Ovary (tissue), 3 donors: ENCODE measurements at regions not wholly inside any gene's neighbourhood (a gene's known extent, or its start where the extent isn't known, plus 50 kb on each side); places are given as distances from the start of the nearest gene placed in this dataset.

Source experiments
- EP300 ChIP-seq: sonication (generic); formaldehyde crosslinking; IDR thresholded peaks from one replicate; pipeline ENCODE4 v1.6.1; 2017; ENCODE audit warnings: antibody characterized with exemption
- POLR2A ChIP-seq: fragments of 450-650 bp; IDR thresholded peaks from one replicate; pipeline ENCODE4 v1.6.1; 2017; ENCODE audit warnings: antibody characterized with exemption, mild to moderate bottlenecking, moderate library complexity
- TF ChIP-seq, protein P1 (sequence below), 3 donors: fragments of 450-650 bp in 2 of 3; fragments of 200-600 bp in 1 of 3; IDR thresholded peaks; one replicate each; pipeline versions ENCODE4 v1.5.1 to v1.8.0; 2016 to 2022; ENCODE audit warnings: antibody characterized with exemption in 3 of 3, mild to moderate bottlenecking in 1 of 3
- donor health status: DM: no; HTN: no; CAD: no.

DNA sequence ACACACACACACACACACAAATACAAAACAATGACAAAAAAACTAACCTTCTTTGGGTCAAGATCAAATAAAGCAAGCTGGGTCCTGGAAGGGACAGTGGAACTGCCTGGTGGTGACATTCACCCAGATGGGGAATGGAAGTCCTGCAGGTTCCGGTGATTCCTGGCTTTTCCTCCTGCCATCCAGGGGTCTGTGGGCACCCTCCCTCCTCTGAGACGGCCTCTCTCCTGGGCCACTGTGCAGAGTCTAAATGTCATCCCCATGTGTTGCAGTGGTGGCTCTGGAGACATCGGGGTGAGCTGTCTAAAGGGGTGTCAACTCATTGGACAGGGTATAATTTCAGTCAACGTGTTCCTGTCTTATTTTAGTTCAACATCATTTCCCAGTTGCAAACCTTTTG is 248.2 kb downstream of the ZNF536 start:
- TF ChIP-seq, protein P1, sequence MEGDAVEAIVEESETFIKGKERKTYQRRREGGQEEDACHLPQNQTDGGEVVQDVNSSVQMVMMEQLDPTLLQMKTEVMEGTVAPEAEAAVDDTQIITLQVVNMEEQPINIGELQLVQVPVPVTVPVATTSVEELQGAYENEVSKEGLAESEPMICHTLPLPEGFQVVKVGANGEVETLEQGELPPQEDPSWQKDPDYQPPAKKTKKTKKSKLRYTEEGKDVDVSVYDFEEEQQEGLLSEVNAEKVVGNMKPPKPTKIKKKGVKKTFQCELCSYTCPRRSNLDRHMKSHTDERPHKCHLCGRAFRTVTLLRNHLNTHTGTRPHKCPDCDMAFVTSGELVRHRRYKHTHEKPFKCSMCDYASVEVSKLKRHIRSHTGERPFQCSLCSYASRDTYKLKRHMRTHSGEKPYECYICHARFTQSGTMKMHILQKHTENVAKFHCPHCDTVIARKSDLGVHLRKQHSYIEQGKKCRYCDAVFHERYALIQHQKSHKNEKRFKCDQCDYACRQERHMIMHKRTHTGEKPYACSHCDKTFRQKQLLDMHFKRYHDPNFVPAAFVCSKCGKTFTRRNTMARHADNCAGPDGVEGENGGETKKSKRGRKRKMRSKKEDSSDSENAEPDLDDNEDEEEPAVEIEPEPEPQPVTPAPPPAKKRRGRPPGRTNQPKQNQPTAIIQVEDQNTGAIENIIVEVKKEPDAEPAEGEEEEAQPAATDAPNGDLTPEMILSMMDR (IDR thresholded peaks at IDR 0.05): no peak
- TF ChIP-seq POLR2A (no peak), EP300 (no peak)
